ENCODE measurements at regions not wholly inside any gene's neighbourhood (a gene's known extent, or its start where the extent isn't known, plus 50 kb on each side); places are given as distances from the start of the nearest gene placed in this dataset.

- no peak for TF ChIP-seq CTCF (optimal IDR thresholded peaks at IDR 0.05 in 1 of 3, IDR thresholded peaks at IDR 0.05 in 1 of 3, conservative IDR thresholded peaks at IDR 0.05 in 1 of 3; ENCODE audit: extremely low read depth in 1 of 3, insufficient read depth in 2 of 3, low read length in 3 of 3)
- TF ChIP-seq EZH2 (IDR thresholded peaks at IDR 0.05; ENCODE audit: low read length): no peak
Observed at GRCh38 chr10:17523917-17524316, 69.5 kb upstream of the ST8SIA6 start.
